ENCODE measurements at regions not wholly inside any gene's neighbourhood (a gene's known extent, or its start where the extent isn't known, plus 50 kb on each side); places are given as distances from the start of the nearest gene placed in this dataset.

DNA sequence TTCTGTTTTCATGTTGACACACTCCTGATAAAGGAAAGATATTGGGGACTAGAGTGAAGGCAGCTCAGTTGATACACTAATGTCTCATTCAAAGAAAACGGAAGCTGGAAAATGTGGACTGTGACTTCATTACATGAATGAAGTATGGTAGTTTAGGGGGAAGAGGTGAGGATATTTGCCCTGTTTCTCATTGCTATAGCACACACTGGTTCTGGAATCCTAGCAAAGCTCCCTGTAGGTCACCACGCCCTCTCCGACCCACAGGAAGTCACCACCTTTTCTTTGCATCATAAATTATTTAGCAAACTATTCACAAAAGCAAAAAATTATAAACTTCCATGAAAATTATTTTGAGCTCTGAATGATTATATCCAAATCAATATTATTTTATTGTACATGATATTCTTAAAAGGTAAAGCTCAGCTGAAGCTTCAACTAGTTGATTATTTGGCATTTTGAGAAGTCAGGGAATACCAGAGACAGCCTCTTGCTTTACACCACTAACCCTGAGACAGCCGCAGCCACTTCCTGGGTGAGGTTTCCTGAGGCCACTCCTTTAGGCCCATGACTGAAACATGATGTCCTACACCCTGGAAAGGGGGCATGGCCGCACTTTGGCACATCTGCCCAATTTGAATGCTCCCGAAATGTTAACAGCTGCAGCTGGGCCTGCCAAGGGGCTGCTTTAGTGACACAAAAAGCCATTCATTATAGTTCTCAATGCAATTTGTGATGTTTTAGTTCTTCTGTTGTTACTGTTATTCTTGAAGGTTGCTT, 50.0 kb upstream of the WDFY2 start:
- DNase-seq (ENCODE audit: low spot score), result no peak
- Histone ChIP-seq H3K27me3 (ENCODE audit: insufficient read depth, poor library complexity, severe bottlenecking) (no peaks in the 10 kb centered on the region), H3K4me1 (ENCODE audit: insufficient read depth, poor library complexity, severe bottlenecking) (peaks cover 17% of the 10 kb centered on the region), H3K9me3 (ENCODE audit: severe bottlenecking) (no peaks in the 10 kb centered on the region), H3K27ac (ENCODE audit: poor library complexity, severe bottlenecking) (peak overlapping the region; percentile 68), H3K4me3 (ENCODE audit: severe bottlenecking) (no peak overlapping the region), H3K36me3 (ENCODE audit: low read depth) (no peaks in the 10 kb centered on the region)
- TF ChIP-seq, protein P1, sequence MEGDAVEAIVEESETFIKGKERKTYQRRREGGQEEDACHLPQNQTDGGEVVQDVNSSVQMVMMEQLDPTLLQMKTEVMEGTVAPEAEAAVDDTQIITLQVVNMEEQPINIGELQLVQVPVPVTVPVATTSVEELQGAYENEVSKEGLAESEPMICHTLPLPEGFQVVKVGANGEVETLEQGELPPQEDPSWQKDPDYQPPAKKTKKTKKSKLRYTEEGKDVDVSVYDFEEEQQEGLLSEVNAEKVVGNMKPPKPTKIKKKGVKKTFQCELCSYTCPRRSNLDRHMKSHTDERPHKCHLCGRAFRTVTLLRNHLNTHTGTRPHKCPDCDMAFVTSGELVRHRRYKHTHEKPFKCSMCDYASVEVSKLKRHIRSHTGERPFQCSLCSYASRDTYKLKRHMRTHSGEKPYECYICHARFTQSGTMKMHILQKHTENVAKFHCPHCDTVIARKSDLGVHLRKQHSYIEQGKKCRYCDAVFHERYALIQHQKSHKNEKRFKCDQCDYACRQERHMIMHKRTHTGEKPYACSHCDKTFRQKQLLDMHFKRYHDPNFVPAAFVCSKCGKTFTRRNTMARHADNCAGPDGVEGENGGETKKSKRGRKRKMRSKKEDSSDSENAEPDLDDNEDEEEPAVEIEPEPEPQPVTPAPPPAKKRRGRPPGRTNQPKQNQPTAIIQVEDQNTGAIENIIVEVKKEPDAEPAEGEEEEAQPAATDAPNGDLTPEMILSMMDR (IDR thresholded peaks at IDR 0.05; ENCODE audit: poor library complexity, severe bottlenecking), result no peak
- ATAC-seq (ENCODE audit: low read depth), result peak; percentile 83
